IMR-90 (cell line): ENCODE measurements at regions not wholly inside any gene's neighbourhood (a gene's known extent, or its start where the extent isn't known, plus 50 kb on each side); places are given as distances from the start of the nearest gene placed in this dataset.
"Not testable (repeated sequence)": the region's sequence is repeated elsewhere in the genome, so short reads cannot be mapped to it uniquely, and the experiment has no call there.

Experiments
- ATAC-seq: fragments of 200-7000 bp; cut with Tn5 transposase; 2 replicates; pipeline ENCODE4 v1.9.1; 2020; ENCODE audit warnings: low read depth, mild to moderate bottlenecking, moderate library complexity
- BruUV-seq: library from RNA; stranded (reverse); fragments of 400-500 nt; replicated peaks from 2 replicates; lab custom pipeline; 2021; lab: Mats Ljungman, UMichigan
- CTCF ChIA-PET: fragments of 300-600 bp; formaldehyde crosslinking; extraction: SDS; loops from one replicate; lab custom pipeline; 2021; ENCODE audit warnings: antibody characterized with exemption; lab: Yijun Ruan, JAX
- POLR2A ChIA-PET: fragments of 300-600 bp; sonication (Branson Sonifier 250); formaldehyde crosslinking; loops from one replicate; lab custom pipeline; 2022; ENCODE audit warnings: antibody characterized with exemption; ENCODE audit not compliant: unreplicated experiment; lab: Charles Lee
- DNase-seq: peaks from one replicate; pipeline ENCODE4 v3.0.0; 2013
- H2AFZ ChIP-seq: replicated peaks from 2 replicates; pipeline ENCODE3; 2013; ENCODE audit warnings: low read length, mild to moderate bottlenecking; ENCODE audit not compliant: poor library complexity
- H2AK5ac ChIP-seq: 2 replicates; pipeline ENCODE4 v1.6.1; 2013; ENCODE audit warnings: low read depth, low read length, inconsistent platforms
- H2AK9ac ChIP-seq: replicated peaks from 2 replicates; pipeline ENCODE3; 2013; ENCODE audit warnings: mild to moderate bottlenecking, low read depth, low read length, moderate library complexity; ENCODE audit not compliant: poor library complexity
- H2BK120ac ChIP-seq: 2 replicates; pipeline ENCODE4 v1.6.1; 2013; ENCODE audit warnings: low read depth, low read length, inconsistent platforms
- H2BK15ac ChIP-seq: 3 replicates; pipeline ENCODE4 v1.6.1; 2013; ENCODE audit warnings: low read depth, low read length, inconsistent platforms
- H2BK20ac ChIP-seq: 2 replicates; pipeline ENCODE4 v1.6.1; 2013; ENCODE audit warnings: low read depth, mild to moderate bottlenecking, inconsistent platforms, low read length, moderate library complexity
- H2BK5ac ChIP-seq: 2 replicates; pipeline ENCODE4 v1.6.1; 2013; ENCODE audit warnings: mild to moderate bottlenecking, low read depth, low read length, inconsistent platforms; ENCODE audit not compliant: poor library complexity, severe bottlenecking
- H3K14ac ChIP-seq: replicated peaks from 2 replicates; pipeline ENCODE4 v1.6.1; 2013; ENCODE audit warnings: low read depth, low read length, inconsistent platforms
- H3K18ac ChIP-seq: 2 replicates; pipeline ENCODE4 v1.6.1; 2013; ENCODE audit warnings: low read depth, low read length, control low read depth
- H3K23ac ChIP-seq: 2 replicates; pipeline ENCODE4 v1.6.1; 2013; ENCODE audit warnings: low read depth, low read length, inconsistent platforms
- H3K27ac ChIP-seq: 2 replicates; pipeline ENCODE4 v1.5.1; 2013; ENCODE audit warnings: mild to moderate bottlenecking, control low read depth, low read length; ENCODE audit not compliant: insufficient read depth
- H3K27me3 ChIP-seq: 2 replicates; pipeline ENCODE4 v1.6.1; 2013; ENCODE audit warnings: low read length; ENCODE audit not compliant: control insufficient read depth, insufficient read depth
- H3K36me3 ChIP-seq: 2 replicates; pipeline ENCODE4 v1.6.1; 2013; ENCODE audit warnings: low read length, mixed read lengths; ENCODE audit not compliant: control insufficient read depth, insufficient read depth
- H3K4ac ChIP-seq: 2 replicates; pipeline ENCODE4 v1.6.1; 2013; ENCODE audit warnings: low read depth, low read length, inconsistent platforms
- H3K4me1 ChIP-seq: 2 replicates; pipeline ENCODE4 v1.6.1; 2013; ENCODE audit warnings: low read length, mixed read lengths; ENCODE audit not compliant: control insufficient read depth, insufficient read depth
- H3K4me2 ChIP-seq: 2 replicates; pipeline ENCODE4 v1.6.1; 2013; ENCODE audit warnings: low read depth, mild to moderate bottlenecking, control low read depth, low read length, moderate library complexity
- H3K4me3 ChIP-seq: 2 replicates; pipeline ENCODE4 v1.5.1; 2013; ENCODE audit warnings: low read depth, mild to moderate bottlenecking, control low read depth, low read length, moderate library complexity; ENCODE audit not compliant: insufficient read depth
- H3K56ac ChIP-seq: 2 replicates; pipeline ENCODE4 v1.6.1; 2013; ENCODE audit warnings: low read length, inconsistent platforms; ENCODE audit not compliant: insufficient read depth; ENCODE audit errors: extremely low read depth
- H3K79me1 ChIP-seq, 2 experiments: 2 replicates each; pipeline ENCODE4 v1.6.1; 2013; ENCODE audit warnings: low read length in 2 of 2, inconsistent platforms in 1 of 2, low read depth in 1 of 2
- H3K9ac ChIP-seq: 2 replicates; pipeline ENCODE4 v1.6.1; 2013; ENCODE audit warnings: low read depth, low read length, control low read depth
- H3K9me1 ChIP-seq: 2 replicates; pipeline ENCODE4 v1.6.1; 2013; ENCODE audit warnings: low read length, inconsistent platforms; ENCODE audit not compliant: insufficient read depth
- H3K9me3 ChIP-seq: 2 replicates; pipeline ENCODE4 v1.6.1; 2013; ENCODE audit warnings: low read length; ENCODE audit not compliant: control insufficient read depth, insufficient read depth
- H4K20me1 ChIP-seq: 2 replicates; pipeline ENCODE4 v1.6.1; 2013; ENCODE audit warnings: low read length, inconsistent platforms; ENCODE audit not compliant: insufficient read depth
- H4K5ac ChIP-seq: 2 replicates; pipeline ENCODE4 v1.6.1; 2013; ENCODE audit warnings: mild to moderate bottlenecking, low read depth, low read length, control low read depth
- H4K8ac ChIP-seq, 2 experiments: 2 replicates each; pipeline ENCODE4 v1.6.1; 2013; ENCODE audit warnings: low read depth in 2 of 2, low read length in 2 of 2, control low read depth in 1 of 2, inconsistent platforms in 1 of 2
- H4K91ac ChIP-seq: 2 replicates; pipeline ENCODE4 v1.6.1; 2013; ENCODE audit warnings: low read depth, low read length, inconsistent platforms; ENCODE audit not compliant: insufficient read depth
- CTCF ChIP-seq: conservative IDR thresholded peaks from 2 replicates; pipeline ENCODE4 v1.5.1; 2012; ENCODE audit warnings: mild to moderate bottlenecking, low read depth, low read length, improper control_type of control experiment
- RAD21 ChIP-seq: IDR thresholded peaks from 2 replicates; pipeline ENCODE4 v1.6.1; 2012; ENCODE audit warnings: low read length, improper control_type of control experiment
- WGBS, 2 experiments: methylation state at CpG; one replicate each; pipeline versions ENCODE4 v1.1.5 to v1.1.7; 2013; ENCODE audit warnings: missing lambda C conversion rate in 2 of 2; ENCODE audit not compliant: insufficient read length in 1 of 2; ENCODE audit errors: extremely low coverage in 2 of 2; 5-methylcytosine and 5-hydroxymethylcytosine counted together
- dilution Hi-C: fragments of 300-500 bp; cut with HindIII; formaldehyde crosslinking; loops from one replicate; pipeline ENCODE4 v1.14.3; 2018; ENCODE audit warnings: low sequenced_read_pairs; ENCODE audit not compliant: unreplicated experiment
- in situ Hi-C: fragments of 300-500 bp; cut with MboI; formaldehyde crosslinking; loops from 3 replicates; pipeline ENCODE4 v1.14.3; 2019; ENCODE audit warnings: low sequenced_read_pairs, inconsistent platforms, mixed read lengths
- intact Hi-C: fragments of 100-400 bp; cut with micrococcal nuclease; formaldehyde crosslinking; loops from 2 replicates; pipeline ENCODE4 v1.10.0; 2022

- intact Hi-C loops, result loop anchor here (10.0 kb wide), 1 partner anchor 1068 kb away; no protein-coding TSS in a partner anchor
- H3K23ac ChIP-seq, H3K27ac ChIP-seq, POLR2A ChIA-PET, H4K8ac ChIP-seq, H3K14ac ChIP-seq, CTCF ChIA-PET, BruUV-seq, H3K4ac ChIP-seq, H3K36me3 ChIP-seq, H3K27me3 ChIP-seq, H3K4me1 ChIP-seq, H3K9me3 ChIP-seq, H3K18ac ChIP-seq, H3K79me1 ChIP-seq, H2BK15ac ChIP-seq, H4K91ac ChIP-seq, H3K56ac ChIP-seq, H4K5ac ChIP-seq, H2BK120ac ChIP-seq, H3K9me1 ChIP-seq, dilution Hi-C loops, H2AK5ac ChIP-seq, H2BK20ac ChIP-seq, H4K20me1 ChIP-seq, H2BK5ac ChIP-seq, H2AK9ac ChIP-seq: not testable (repeated sequence)
- peak overlapping the region; percentile 72 for H2AFZ ChIP-seq
- in situ Hi-C loops, result loop anchor here (10.0 to 25.0 kb wide), 2 partner anchors 95 to 1978 kb away; no protein-coding TSS in a partner anchor
- 81% methylated on average over 4 of the region's 19 CpGs; no CpG with 5 or more reads in 1 of the 2 experiments for WGBS, 2 experiments
- peak overlapping the region; percentile 39 for H3K4me3 ChIP-seq
- H3K9ac ChIP-seq, result peak overlapping the region; percentile 67
- DNase-seq (peak; percentile 7), ATAC-seq (peak; percentile 82)
- peak overlapping the region; percentile 99 for H3K4me2 ChIP-seq
- TF ChIP-seq CTCF, result peak; percentile 34
- TF ChIP-seq RAD21, result peak; percentile 27; the same call in 1 of the 2 replicates
These were observed 1075.0 kb downstream of the EPHA3 start for GRCh38 chr3:90182291-90182976.
